Endothelial cell of umbilical vein (primary cell): ENCODE measurements at regions not wholly inside any gene's neighbourhood (a gene's known extent, or its start where the extent isn't known, plus 50 kb on each side); places are given as distances from the start of the nearest gene placed in this dataset.

Experiments used
- EZH2 ChIP-seq: IDR thresholded peaks from 2 replicates; pipeline ENCODE4 v1.6.1; 2012; ENCODE audit warnings: borderline replicate concordance, low read depth, mild to moderate bottlenecking, moderate library complexity, low read length, inconsistent platforms; ENCODE audit not compliant: severe bottlenecking
- JUN ChIP-seq: IDR thresholded peaks from 2 replicates; pipeline ENCODE4 v1.6.1; 2011; ENCODE audit warnings: borderline replicate concordance, low read depth; ENCODE audit not compliant: insufficient read length, insufficient read depth
- POLR2A ChIP-seq: IDR thresholded peaks from 2 replicates; pipeline ENCODE4 v1.6.1; 2012; ENCODE audit warnings: low read depth, mild to moderate bottlenecking, control low read depth, low read length
- TF ChIP-seq, protein P1 (sequence below), 2 donors: IDR thresholded peaks; 1 replicate in 1 of 2; 2 replicates in 1 of 2; pipeline ENCODE4 v1.5.1; 2011; ENCODE audit warnings: low read length in 2 of 2, mild to moderate bottlenecking in 2 of 2, moderate library complexity in 2 of 2, control low read depth in 1 of 2, inconsistent platforms in 1 of 2, low read depth in 1 of 2; ENCODE audit not compliant: insufficient read depth in 1 of 2; ENCODE audit errors: extremely low read depth in 1 of 2
- TF ChIP-seq, protein P2 (sequence below): IDR thresholded peaks from 2 replicates; pipeline ENCODE4 v1.6.1; 2011; ENCODE audit not compliant: insufficient read depth, insufficient read length

DNA sequence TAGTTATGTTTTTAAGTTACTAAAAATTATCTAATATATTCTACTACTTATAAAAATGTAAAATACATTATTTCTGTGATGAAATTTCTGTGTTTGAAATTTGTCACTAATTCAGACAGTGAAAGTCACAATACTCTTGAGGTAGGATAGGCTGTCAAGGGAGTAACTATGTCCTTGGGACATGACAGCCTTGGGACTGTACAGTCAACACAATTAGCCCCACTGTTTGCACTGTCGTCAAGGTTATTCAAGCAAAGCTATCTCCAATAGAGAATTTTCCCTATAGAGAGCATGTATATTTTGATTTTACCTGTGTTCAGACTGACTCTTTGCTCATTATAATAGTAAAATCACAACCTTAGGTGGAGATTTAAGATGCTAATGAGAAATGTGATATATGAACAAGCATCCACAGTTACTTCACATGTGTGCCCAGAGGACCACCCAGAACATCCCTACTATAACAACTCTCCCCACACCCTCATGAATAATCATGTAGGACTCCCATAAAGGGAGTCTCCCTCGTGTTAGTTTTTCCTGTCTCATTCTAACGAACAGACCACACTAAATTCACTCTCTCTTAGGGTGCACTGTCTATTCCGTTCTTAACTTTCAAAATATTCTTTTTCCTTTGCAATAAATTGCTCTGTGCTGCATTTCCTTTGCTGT lies 1476.3 kb upstream of the CADM2 start:
- TF ChIP-seq, protein P1, sequence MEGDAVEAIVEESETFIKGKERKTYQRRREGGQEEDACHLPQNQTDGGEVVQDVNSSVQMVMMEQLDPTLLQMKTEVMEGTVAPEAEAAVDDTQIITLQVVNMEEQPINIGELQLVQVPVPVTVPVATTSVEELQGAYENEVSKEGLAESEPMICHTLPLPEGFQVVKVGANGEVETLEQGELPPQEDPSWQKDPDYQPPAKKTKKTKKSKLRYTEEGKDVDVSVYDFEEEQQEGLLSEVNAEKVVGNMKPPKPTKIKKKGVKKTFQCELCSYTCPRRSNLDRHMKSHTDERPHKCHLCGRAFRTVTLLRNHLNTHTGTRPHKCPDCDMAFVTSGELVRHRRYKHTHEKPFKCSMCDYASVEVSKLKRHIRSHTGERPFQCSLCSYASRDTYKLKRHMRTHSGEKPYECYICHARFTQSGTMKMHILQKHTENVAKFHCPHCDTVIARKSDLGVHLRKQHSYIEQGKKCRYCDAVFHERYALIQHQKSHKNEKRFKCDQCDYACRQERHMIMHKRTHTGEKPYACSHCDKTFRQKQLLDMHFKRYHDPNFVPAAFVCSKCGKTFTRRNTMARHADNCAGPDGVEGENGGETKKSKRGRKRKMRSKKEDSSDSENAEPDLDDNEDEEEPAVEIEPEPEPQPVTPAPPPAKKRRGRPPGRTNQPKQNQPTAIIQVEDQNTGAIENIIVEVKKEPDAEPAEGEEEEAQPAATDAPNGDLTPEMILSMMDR (IDR thresholded peaks at IDR 0.05; ENCODE audit: extremely low read depth in 1 of 2, insufficient read depth in 1 of 2, low read depth in 1 of 2, low read length in 2 of 2) = no peak
- no peak for TF ChIP-seq EZH2
- no peak for TF ChIP-seq POLR2A
- TF ChIP-seq, protein P2, sequence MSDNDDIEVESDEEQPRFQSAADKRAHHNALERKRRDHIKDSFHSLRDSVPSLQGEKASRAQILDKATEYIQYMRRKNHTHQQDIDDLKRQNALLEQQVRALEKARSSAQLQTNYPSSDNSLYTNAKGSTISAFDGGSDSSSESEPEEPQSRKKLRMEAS = no peak
- TF ChIP-seq JUN = no peak
